ENCODE measurements at regions not wholly inside any gene's neighbourhood (a gene's known extent, or its start where the extent isn't known, plus 50 kb on each side); places are given as distances from the start of the nearest gene placed in this dataset.

GRCh38 chr5:7105358-7105757 is 290.6 kb upstream of the ADCY2 start:
- H4K20me1 ChIP-seq (ENCODE audit: insufficient read depth, low read length), result no peaks in the 10 kb centered on the region
- H3K36me3 ChIP-seq (ENCODE audit: insufficient read depth, low read length), result no peaks in the 10 kb centered on the region
- H3K79me2 ChIP-seq (ENCODE audit: insufficient read depth, low read length), result no peaks in the 10 kb centered on the region
- H2AFZ ChIP-seq (ENCODE audit: low read length), result no peak overlapping the region
- no peaks in the 10 kb centered on the region for H3K9me2 ChIP-seq (ENCODE audit: low read depth, low read length)
- no peak overlapping the region for H3K4me3 ChIP-seq (ENCODE audit: low read depth, low read length, poor library complexity, severe bottlenecking)
- no peak overlapping the region for H3K9ac ChIP-seq (ENCODE audit: low read length)
- H3K27me3 ChIP-seq (ENCODE audit: insufficient read depth, low read length), result no peaks in the 10 kb centered on the region
- no peak for TF ChIP-seq EZH2 (IDR thresholded peaks at IDR 0.05; ENCODE audit: borderline replicate concordance, low read length)
- TF ChIP-seq, protein P1, sequence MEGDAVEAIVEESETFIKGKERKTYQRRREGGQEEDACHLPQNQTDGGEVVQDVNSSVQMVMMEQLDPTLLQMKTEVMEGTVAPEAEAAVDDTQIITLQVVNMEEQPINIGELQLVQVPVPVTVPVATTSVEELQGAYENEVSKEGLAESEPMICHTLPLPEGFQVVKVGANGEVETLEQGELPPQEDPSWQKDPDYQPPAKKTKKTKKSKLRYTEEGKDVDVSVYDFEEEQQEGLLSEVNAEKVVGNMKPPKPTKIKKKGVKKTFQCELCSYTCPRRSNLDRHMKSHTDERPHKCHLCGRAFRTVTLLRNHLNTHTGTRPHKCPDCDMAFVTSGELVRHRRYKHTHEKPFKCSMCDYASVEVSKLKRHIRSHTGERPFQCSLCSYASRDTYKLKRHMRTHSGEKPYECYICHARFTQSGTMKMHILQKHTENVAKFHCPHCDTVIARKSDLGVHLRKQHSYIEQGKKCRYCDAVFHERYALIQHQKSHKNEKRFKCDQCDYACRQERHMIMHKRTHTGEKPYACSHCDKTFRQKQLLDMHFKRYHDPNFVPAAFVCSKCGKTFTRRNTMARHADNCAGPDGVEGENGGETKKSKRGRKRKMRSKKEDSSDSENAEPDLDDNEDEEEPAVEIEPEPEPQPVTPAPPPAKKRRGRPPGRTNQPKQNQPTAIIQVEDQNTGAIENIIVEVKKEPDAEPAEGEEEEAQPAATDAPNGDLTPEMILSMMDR (IDR thresholded peaks at IDR 0.05; ENCODE audit: low read length), result no peak
- no peaks in the 10 kb centered on the region for H3F3A ChIP-seq (ENCODE audit: insufficient read depth, low read length)
- H3K4me2 ChIP-seq (ENCODE audit: low read length), result no peak overlapping the region
- no peak overlapping the region for H3K27ac ChIP-seq (ENCODE audit: low read depth, low read length, poor library complexity, severe bottlenecking)
- H3K9me3 ChIP-seq (ENCODE audit: low read length), result no peaks in the 10 kb centered on the region
- H3K4me1 ChIP-seq (ENCODE audit: insufficient read depth, low read length, severe bottlenecking), result no peaks in the 10 kb centered on the region

DNA sequence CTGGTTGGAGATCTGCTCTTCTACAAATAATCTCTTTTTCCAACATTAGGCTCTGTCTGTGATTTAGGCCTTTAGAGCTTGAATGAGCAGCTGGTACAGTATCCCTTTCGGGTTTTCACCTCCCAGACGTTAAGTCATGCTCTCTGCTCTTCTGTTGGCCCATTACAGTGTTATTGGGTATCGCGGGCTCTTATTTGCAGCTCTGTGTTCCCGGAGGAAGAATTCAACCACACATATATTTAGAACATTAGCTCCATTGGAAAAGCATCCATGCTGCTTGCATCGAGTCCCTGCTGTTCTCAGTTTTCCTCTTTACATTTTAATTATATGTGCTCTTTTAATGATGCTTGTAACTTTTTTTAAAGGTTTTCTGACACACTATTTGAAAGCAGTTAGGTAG is 278.0 kb upstream of the ADCY2 start:
- no peaks in the 10 kb centered on the region for H3F3A ChIP-seq (ENCODE audit: insufficient read depth, low read length)
- no peaks in the 10 kb centered on the region for H3K36me3 ChIP-seq (ENCODE audit: insufficient read depth, low read length)
- H3K9me2 ChIP-seq (ENCODE audit: low read depth, low read length), result no peaks in the 10 kb centered on the region; the same call in 1 of the 2 replicates
- no peak overlapping the region for H3K4me3 ChIP-seq (ENCODE audit: low read depth, low read length, poor library complexity, severe bottlenecking)
- no peak overlapping the region for H3K4me2 ChIP-seq (ENCODE audit: low read length)
- no peak overlapping the region for H3K9ac ChIP-seq (ENCODE audit: low read length)
- TF ChIP-seq EZH2 (IDR thresholded peaks at IDR 0.05; ENCODE audit: borderline replicate concordance, low read length), result no peak
- TF ChIP-seq, protein P1 (IDR thresholded peaks at IDR 0.05; ENCODE audit: low read length), result no peak
- no peaks in the 10 kb centered on the region for H3K27me3 ChIP-seq (ENCODE audit: insufficient read depth, low read length)
- H4K20me1 ChIP-seq (ENCODE audit: insufficient read depth, low read length), result no peaks in the 10 kb centered on the region
- H3K27ac ChIP-seq (ENCODE audit: low read depth, low read length, poor library complexity, severe bottlenecking), result no peak overlapping the region
- no peaks in the 10 kb centered on the region for H3K79me2 ChIP-seq (ENCODE audit: insufficient read depth, low read length)
- H3K4me1 ChIP-seq (ENCODE audit: insufficient read depth, low read length, severe bottlenecking), result no peaks in the 10 kb centered on the region
- no peak overlapping the region for H2AFZ ChIP-seq (ENCODE audit: low read length)
- H3K9me3 ChIP-seq (ENCODE audit: low read length), result no peaks in the 10 kb centered on the region

GRCh38 chr5:7131680-7132079 is 264.3 kb upstream of the ADCY2 start:
- no peaks in the 10 kb centered on the region for H3F3A ChIP-seq (ENCODE audit: insufficient read depth, low read length)
- H3K79me2 ChIP-seq (ENCODE audit: insufficient read depth, low read length), result no peaks in the 10 kb centered on the region
- H3K4me2 ChIP-seq (ENCODE audit: low read length), result no peak overlapping the region
- no peak overlapping the region for H3K27ac ChIP-seq (ENCODE audit: low read depth, low read length, poor library complexity, severe bottlenecking)
- no peaks in the 10 kb centered on the region for H3K9me3 ChIP-seq (ENCODE audit: low read length)
- H3K9me2 ChIP-seq (ENCODE audit: low read depth, low read length), result no peaks in the 10 kb centered on the region
- no peaks in the 10 kb centered on the region for H4K20me1 ChIP-seq (ENCODE audit: insufficient read depth, low read length)
- H3K36me3 ChIP-seq (ENCODE audit: insufficient read depth, low read length), result no peaks in the 10 kb centered on the region
- no peak overlapping the region for H3K4me3 ChIP-seq (ENCODE audit: low read depth, low read length, poor library complexity, severe bottlenecking)
- no peak overlapping the region for H2AFZ ChIP-seq (ENCODE audit: low read length)
- H3K9ac ChIP-seq (ENCODE audit: low read length), result no peak overlapping the region
- TF ChIP-seq, protein P1 (IDR thresholded peaks at IDR 0.05; ENCODE audit: low read length), result no peak
- no peak for TF ChIP-seq EZH2 (IDR thresholded peaks at IDR 0.05; ENCODE audit: borderline replicate concordance, low read length)
- H3K27me3 ChIP-seq (ENCODE audit: insufficient read depth, low read length), result no peaks in the 10 kb centered on the region
- no peaks in the 10 kb centered on the region for H3K4me1 ChIP-seq (ENCODE audit: insufficient read depth, low read length, severe bottlenecking)
